HEK293T (cell line): ENCODE measurements at regions not wholly inside any gene's neighbourhood (a gene's known extent, or its start where the extent isn't known, plus 50 kb on each side); places are given as distances from the start of the nearest gene placed in this dataset.

Experiments
- CTCF ChIA-PET: fragments of 350-600 bp; formaldehyde crosslinking; extraction: SDS; loops from one replicate; lab custom pipeline; 2021; ENCODE audit warnings: antibody characterized with exemption, inconsistent platforms; lab: Yijun Ruan, JAX
- POLR2A ChIA-PET: fragments of 350-600 bp; formaldehyde crosslinking; extraction: SDS; loops from one replicate; lab custom pipeline; 2020; ENCODE audit warnings: antibody characterized with exemption, inconsistent platforms; lab: Yijun Ruan, JAX
- DNase-seq: peaks from one replicate; pipeline ENCODE4 v3.0.0; 2012; ENCODE audit warnings: mixed read lengths; ENCODE audit errors: extremely low spot score
- ARNT ChIP-seq: fragments of 450-650 bp; IDR thresholded peaks from 2 replicates; pipeline ENCODE4 v1.6.1; 2017; ENCODE audit warnings: mild to moderate bottlenecking
- BHLHE40 ChIP-seq: fragments of 450-650 bp; IDR thresholded peaks from 2 replicates; pipeline ENCODE4 v1.6.1; 2016; ENCODE audit warnings: mild to moderate bottlenecking, moderate library complexity, borderline replicate concordance
- CTBP1 ChIP-seq: fragments of 450-650 bp; IDR thresholded peaks from 2 replicates; pipeline ENCODE4 v1.6.1; 2016; ENCODE audit warnings: borderline replicate concordance
- ELF4 ChIP-seq: fragments of 450-650 bp; IDR thresholded peaks from 2 replicates; pipeline ENCODE4 v1.6.1; 2017; ENCODE audit warnings: antibody characterized with exemption
- FOXA1 ChIP-seq: fragments of 450-650 bp; IDR thresholded peaks from 2 replicates; pipeline ENCODE4 v1.6.1; 2016; ENCODE audit warnings: mild to moderate bottlenecking
- FOXK2 ChIP-seq: fragments of 450-650 bp; IDR thresholded peaks from 2 replicates; pipeline ENCODE4 v1.6.1; 2016; ENCODE audit warnings: mild to moderate bottlenecking
- FOXM1 ChIP-seq: fragments of 450-650 bp; IDR thresholded peaks from 2 replicates; pipeline ENCODE4 v1.6.1; 2017; ENCODE audit warnings: mild to moderate bottlenecking, borderline replicate concordance
- HDGF ChIP-seq: fragments of 450-650 bp; IDR thresholded peaks from 2 replicates; pipeline ENCODE4 v1.6.1; 2017; ENCODE audit warnings: antibody characterized with exemption, borderline replicate concordance
- L3MBTL2 ChIP-seq: fragments of 450-650 bp; conservative IDR thresholded peaks from 2 replicates; pipeline ENCODE4 v1.6.1; 2016; ENCODE audit warnings: mild to moderate bottlenecking
- LEF1 ChIP-seq: fragments of 450-650 bp; IDR thresholded peaks from 2 replicates; pipeline ENCODE4 v1.6.1; 2017; ENCODE audit warnings: mild to moderate bottlenecking, borderline replicate concordance
- NFRKB ChIP-seq: fragments of 450-650 bp; IDR thresholded peaks from 2 replicates; pipeline ENCODE4 v1.6.1; 2016; ENCODE audit warnings: mild to moderate bottlenecking, moderate library complexity
- PKNOX1 ChIP-seq: fragments of 450-650 bp; IDR thresholded peaks from 2 replicates; pipeline ENCODE4 v1.6.1; 2016
- SP1 ChIP-seq: fragments of 450-650 bp; IDR thresholded peaks from 2 replicates; pipeline ENCODE4 v1.6.1; 2017
- SUZ12 ChIP-seq: fragments of 450-650 bp; IDR thresholded peaks from 2 replicates; pipeline ENCODE4 v1.6.1; 2016; ENCODE audit warnings: mild to moderate bottlenecking
- TARDBP ChIP-seq: fragments of 450-650 bp; IDR thresholded peaks from 2 replicates; pipeline ENCODE4 v1.6.1; 2016
- ZNF384 ChIP-seq: fragments of 450-650 bp; IDR thresholded peaks from 2 replicates; pipeline ENCODE4 v1.6.1; 2016

DNA sequence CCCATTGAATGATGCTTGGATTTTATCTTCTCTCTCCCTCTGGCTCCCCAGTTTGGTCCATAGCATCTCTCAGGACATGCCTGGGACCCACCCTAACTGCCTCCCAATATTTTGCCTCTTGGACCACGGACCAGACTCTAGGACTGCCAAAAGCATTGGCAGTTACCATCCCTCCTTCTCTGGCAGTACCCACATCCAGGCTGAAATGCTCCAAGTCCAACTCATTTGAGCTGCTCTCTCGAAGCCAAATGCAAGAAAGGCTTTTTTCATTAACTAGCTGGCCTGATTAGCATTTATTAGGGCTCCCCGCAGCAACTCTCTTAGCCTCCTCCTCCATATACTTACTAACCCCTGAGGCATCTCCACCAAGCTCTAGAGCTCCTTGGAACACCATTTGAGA, 140.0 kb upstream of the GRIK3 start:
- TF ChIP-seq LEF1 (no peak), PKNOX1 (no peak), ZNF384 (no peak), SUZ12 (no peak), ARNT (no peak), L3MBTL2 (no peak), HDGF (no peak), SP1 (no peak), ELF4 (no peak), NFRKB (no peak), CTBP1 (no peak), BHLHE40 (no peak), TARDBP (no peak), FOXA1 (no peak), FOXK2 (no peak), FOXM1 (no peak)
- no peak for DNase-seq
- POLR2A ChIA-PET = no interaction called here
- CTCF ChIA-PET = interaction anchor here (0.6 kb wide), 1 partner anchor 243 kb away, joined by 4 read pairs; no protein-coding TSS in a partner anchor

DNA sequence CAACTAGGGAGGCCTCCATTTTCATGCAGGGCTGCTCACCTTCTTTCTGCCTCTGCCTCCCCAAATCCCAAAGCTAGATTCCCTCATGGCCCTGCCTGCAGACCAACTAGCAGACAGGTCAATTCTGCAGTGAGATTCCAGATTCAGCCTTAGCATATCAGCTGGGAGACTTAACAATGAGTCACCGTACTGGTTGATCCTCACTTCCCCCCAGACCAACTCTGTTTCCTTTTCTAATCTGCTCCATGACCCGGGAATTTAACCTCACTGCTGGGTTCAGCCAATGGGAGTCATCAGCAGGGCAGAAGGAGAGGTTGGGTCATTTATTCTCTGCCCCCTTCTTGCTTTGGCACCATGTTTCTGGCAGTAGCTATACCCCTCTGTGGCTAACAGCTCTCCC, 140.6 kb upstream of the GRIK3 start:
- ChIA-PET CTCF (interaction anchor here (0.6 kb wide), 1 partner anchor 243 kb away, joined by 4 read pairs; no protein-coding TSS in a partner anchor), POLR2A (no interaction called here)
- no peak for TF ChIP-seq CTBP1
- no peak for TF ChIP-seq PKNOX1
- no peak for TF ChIP-seq BHLHE40
- TF ChIP-seq SP1 = no peak
- TF ChIP-seq ZNF384 = no peak
- TF ChIP-seq TARDBP = no peak
- no peak for TF ChIP-seq L3MBTL2
- no peak for TF ChIP-seq FOXM1
- TF ChIP-seq NFRKB = no peak
- no peak for TF ChIP-seq HDGF
- no peak for TF ChIP-seq LEF1
- no peak for TF ChIP-seq ARNT
- no peak for TF ChIP-seq FOXK2
- TF ChIP-seq SUZ12 = no peak
- no peak for TF ChIP-seq FOXA1
- no peak for DNase-seq

GRCh38 chr1:37175666-37176215, 141.4 kb upstream of the GRIK3 start:
- ChIA-PET CTCF (no interaction called here), POLR2A (no interaction called here)
- TF ChIP-seq SP1 (no peak), CTBP1 (no peak), BHLHE40 (no peak), LEF1 (no peak), FOXA1 (no peak), ELF4 (no peak), FOXK2 (no peak), ZNF384 (no peak), TARDBP (no peak), NFRKB (no peak)
- DNase-seq = no peak

- CTCF ChIA-PET = no interaction called here
- POLR2A ChIA-PET = no interaction called here
- DNase-seq = no peak
- no peak for TF ChIP-seq CTBP1
- no peak for TF ChIP-seq ELF4
- no peak for TF ChIP-seq FOXA1
Measured at GRCh38 chr1:37176269-37176668, 142.0 kb upstream of the GRIK3 start.

DNA sequence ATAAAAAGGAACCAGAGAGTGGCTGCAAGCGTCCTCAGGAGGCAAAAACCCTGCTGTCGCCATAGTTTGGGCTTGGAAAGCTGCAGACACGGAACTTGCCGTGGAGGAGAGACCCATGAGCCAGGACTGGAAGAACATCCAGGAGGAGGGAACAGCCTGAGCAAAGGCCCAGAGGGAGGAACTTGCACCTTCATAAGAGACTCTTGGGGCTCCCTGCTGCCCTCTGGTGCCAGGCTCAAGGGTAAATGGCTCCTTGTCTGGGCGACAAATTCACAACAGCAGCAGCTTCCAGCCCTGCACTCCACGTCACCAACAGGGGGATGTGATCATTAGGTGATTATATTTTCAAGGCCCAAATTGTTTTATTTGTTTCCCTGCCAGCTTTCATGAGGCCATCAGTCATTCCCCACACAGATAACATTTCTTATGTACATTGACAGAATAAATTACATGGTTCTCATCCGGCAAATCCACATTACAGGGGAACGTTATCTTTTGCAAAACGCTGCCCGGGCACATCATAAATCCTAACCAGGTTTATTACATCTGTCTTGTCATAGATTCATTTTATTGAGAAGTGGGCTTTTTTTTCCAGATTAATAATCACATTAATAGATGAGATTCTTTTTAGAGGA, 143.0 kb upstream of the GRIK3 start:
- POLR2A ChIA-PET = no interaction called here
- no peak for TF ChIP-seq CTBP1
- no peak for TF ChIP-seq NFRKB
- peak; percentile 39 for DNase-seq
- CTCF ChIA-PET = interaction anchor here (1.2 kb wide), 1 partner anchor 83 kb away, joined by 3 read pairs; no protein-coding TSS in a partner anchor

GRCh38 chr1:37181425-37181824, 147.1 kb upstream of the GRIK3 start:
- no peak for TF ChIP-seq ARNT
- TF ChIP-seq SP1 = no peak
- no peak for TF ChIP-seq NFRKB
- no peak for TF ChIP-seq ELF4
- no peak for TF ChIP-seq FOXA1
- no peak for TF ChIP-seq TARDBP
- TF ChIP-seq LEF1 = no peak
- no peak for TF ChIP-seq ZNF384
- TF ChIP-seq FOXK2 = no peak
- no peak for TF ChIP-seq SUZ12
- no peak for TF ChIP-seq PKNOX1
- TF ChIP-seq L3MBTL2 = no peak
- TF ChIP-seq HDGF = no peak
- no peak for TF ChIP-seq CTBP1
- no peak for TF ChIP-seq BHLHE40
- no peak for TF ChIP-seq FOXM1
- DNase-seq = no peak
- ChIA-PET CTCF (no interaction called here), POLR2A (no interaction called here)
